ENCODE measurements at regions not wholly inside any gene's neighbourhood (a gene's known extent, or its start where the extent isn't known, plus 50 kb on each side); places are given as distances from the start of the nearest gene placed in this dataset.

GRCh38 chr3:59318881-59319280 is 269.1 kb upstream of the CFAP20DC start:
- Mint-ChIP-seq H3K9me3 (ENCODE audit: unreplicated experiment) (no peaks in the 10 kb centered on the region), H3K36me3 (ENCODE audit: low read depth, unreplicated experiment) (no peaks in the 10 kb centered on the region), H3K27ac (ENCODE audit: unreplicated experiment) (no peak overlapping the region), H3K27me3 (ENCODE audit: low read depth, unreplicated experiment) (no peaks in the 10 kb centered on the region), H3K4me1 (ENCODE audit: low read depth, unreplicated experiment) (peaks cover 9% of the 10 kb centered on the region), H3K4me3 (ENCODE audit: unreplicated experiment) (no peak overlapping the region)
- TF ChIP-seq, protein P1, sequence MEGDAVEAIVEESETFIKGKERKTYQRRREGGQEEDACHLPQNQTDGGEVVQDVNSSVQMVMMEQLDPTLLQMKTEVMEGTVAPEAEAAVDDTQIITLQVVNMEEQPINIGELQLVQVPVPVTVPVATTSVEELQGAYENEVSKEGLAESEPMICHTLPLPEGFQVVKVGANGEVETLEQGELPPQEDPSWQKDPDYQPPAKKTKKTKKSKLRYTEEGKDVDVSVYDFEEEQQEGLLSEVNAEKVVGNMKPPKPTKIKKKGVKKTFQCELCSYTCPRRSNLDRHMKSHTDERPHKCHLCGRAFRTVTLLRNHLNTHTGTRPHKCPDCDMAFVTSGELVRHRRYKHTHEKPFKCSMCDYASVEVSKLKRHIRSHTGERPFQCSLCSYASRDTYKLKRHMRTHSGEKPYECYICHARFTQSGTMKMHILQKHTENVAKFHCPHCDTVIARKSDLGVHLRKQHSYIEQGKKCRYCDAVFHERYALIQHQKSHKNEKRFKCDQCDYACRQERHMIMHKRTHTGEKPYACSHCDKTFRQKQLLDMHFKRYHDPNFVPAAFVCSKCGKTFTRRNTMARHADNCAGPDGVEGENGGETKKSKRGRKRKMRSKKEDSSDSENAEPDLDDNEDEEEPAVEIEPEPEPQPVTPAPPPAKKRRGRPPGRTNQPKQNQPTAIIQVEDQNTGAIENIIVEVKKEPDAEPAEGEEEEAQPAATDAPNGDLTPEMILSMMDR (IDR thresholded peaks at IDR 0.05; ENCODE audit: insufficient read depth, low read depth, low read length) = no peak
- TF ChIP-seq EZH2 (IDR thresholded peaks at IDR 0.05; ENCODE audit: insufficient read depth, low read length) = no peak
- Histone ChIP-seq H3K27ac (ENCODE audit: low read depth, low read length) (no peak overlapping the region), H3K79me2 (ENCODE audit: insufficient read depth, low read length) (no peaks in the 10 kb centered on the region), H3K36me3 (ENCODE audit: insufficient read depth, low read length) (no peaks in the 10 kb centered on the region), H3K4me1 (ENCODE audit: insufficient read depth, low read length) (no peaks in the 10 kb centered on the region), H3K27me3 (ENCODE audit: insufficient read depth, low read length) (no peaks in the 10 kb centered on the region), H3K4me3 (ENCODE audit: insufficient read depth, low read depth, low read length) (no peak overlapping the region), H3K9me3 (ENCODE audit: insufficient read depth, low read depth, low read length) (no peaks in the 10 kb centered on the region), H3K9ac (ENCODE audit: low read length) (no peak overlapping the region), H3K4me2 (ENCODE audit: low read length) (no peak overlapping the region), H2AFZ (ENCODE audit: low read depth, low read length) (no peak overlapping the region), H4K20me1 (ENCODE audit: insufficient read depth, low read length) (no peaks in the 10 kb centered on the region)
- DNase-seq (ENCODE audit: low read depth) (peak; percentile 52), FAIRE-seq (peak; percentile 32)

DNA sequence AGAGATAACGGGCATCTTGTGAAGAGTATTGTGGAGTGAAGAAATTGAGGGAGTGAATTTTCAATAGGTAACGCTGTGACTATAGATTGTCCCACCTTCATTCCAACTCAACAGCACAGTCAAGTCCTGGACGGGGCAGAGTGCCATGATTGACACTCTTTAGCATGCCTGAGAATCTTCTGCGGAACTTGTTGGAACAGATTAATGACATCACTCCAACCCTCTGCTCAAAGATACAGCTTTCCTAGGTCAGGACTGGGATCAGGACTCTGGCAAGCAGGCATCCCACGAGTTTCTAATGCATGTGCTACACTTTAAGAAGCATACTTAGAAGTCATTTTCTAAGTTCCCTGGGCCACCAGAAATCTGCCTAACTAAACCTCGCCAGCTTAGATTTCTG is 267.6 kb upstream of the CFAP20DC start:
- H3K4me1 ChIP-seq (ENCODE audit: insufficient read depth, low read length) = no peaks in the 10 kb centered on the region
- H3K9ac ChIP-seq (ENCODE audit: low read length) = no peak overlapping the region
- DNase-seq (ENCODE audit: low read depth) (no peak), FAIRE-seq (no peak)
- Mint-ChIP-seq H3K4me3 (ENCODE audit: unreplicated experiment) (no peak overlapping the region), H3K36me3 (ENCODE audit: low read depth, unreplicated experiment) (no peaks in the 10 kb centered on the region), H3K4me1 (ENCODE audit: low read depth, unreplicated experiment) (peaks cover 9% of the 10 kb centered on the region), H3K27ac (ENCODE audit: unreplicated experiment) (no peak overlapping the region), H3K9me3 (ENCODE audit: unreplicated experiment) (no peaks in the 10 kb centered on the region), H3K27me3 (ENCODE audit: low read depth, unreplicated experiment) (no peaks in the 10 kb centered on the region)
- no peak overlapping the region for H2AFZ ChIP-seq (ENCODE audit: low read depth, low read length)
- TF ChIP-seq, protein P1 (IDR thresholded peaks at IDR 0.05; ENCODE audit: insufficient read depth, low read depth, low read length) = no peak
- TF ChIP-seq EZH2 (IDR thresholded peaks at IDR 0.05; ENCODE audit: insufficient read depth, low read length) = no peak
- H3K4me3 ChIP-seq (ENCODE audit: insufficient read depth, low read depth, low read length) = no peak overlapping the region
- H3K27me3 ChIP-seq (ENCODE audit: insufficient read depth, low read length) = no peaks in the 10 kb centered on the region
- no peaks in the 10 kb centered on the region for H4K20me1 ChIP-seq (ENCODE audit: insufficient read depth, low read length)
- H3K79me2 ChIP-seq (ENCODE audit: insufficient read depth, low read length) = no peaks in the 10 kb centered on the region
- no peaks in the 10 kb centered on the region for H3K36me3 ChIP-seq (ENCODE audit: insufficient read depth, low read length)
- H3K27ac ChIP-seq (ENCODE audit: low read depth, low read length) = no peak overlapping the region
- no peak overlapping the region for H3K4me2 ChIP-seq (ENCODE audit: low read length)
- no peaks in the 10 kb centered on the region for H3K9me3 ChIP-seq (ENCODE audit: insufficient read depth, low read depth, low read length)

DNA sequence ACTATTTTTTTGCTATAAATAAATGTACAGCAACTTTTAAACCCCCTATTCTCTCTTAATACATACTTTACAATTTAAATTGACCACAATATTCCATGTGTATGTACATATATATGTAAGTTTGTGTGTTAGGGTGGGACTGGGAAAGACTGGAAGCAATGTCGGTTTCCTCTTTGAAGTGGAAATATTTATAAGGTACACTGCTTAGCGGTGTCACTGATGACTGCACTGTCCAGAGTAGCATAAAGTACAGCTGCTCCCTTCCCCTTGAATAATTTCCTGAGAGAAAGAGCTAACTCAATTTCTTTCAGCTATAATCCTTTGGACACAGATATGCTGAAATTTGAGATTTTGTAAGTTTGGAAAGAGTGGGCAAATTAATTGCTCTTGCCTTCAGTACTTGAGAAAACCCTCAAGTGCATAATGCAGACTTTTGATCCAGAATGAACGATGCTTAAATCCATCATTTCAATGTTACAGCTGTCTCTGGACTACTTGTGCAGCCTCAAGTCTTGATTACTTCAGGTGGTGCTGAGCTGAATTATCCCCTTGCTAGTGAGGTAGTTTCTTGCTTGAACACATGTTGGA is 267.0 kb upstream of the CFAP20DC start:
- Mint-ChIP-seq H3K27me3 (ENCODE audit: low read depth, unreplicated experiment) (no peaks in the 10 kb centered on the region), H3K4me3 (ENCODE audit: unreplicated experiment) (no peak overlapping the region), H3K9me3 (ENCODE audit: unreplicated experiment) (no peaks in the 10 kb centered on the region), H3K27ac (ENCODE audit: unreplicated experiment) (no peak overlapping the region), H3K36me3 (ENCODE audit: low read depth, unreplicated experiment) (no peaks in the 10 kb centered on the region), H3K4me1 (ENCODE audit: low read depth, unreplicated experiment) (peaks cover 9% of the 10 kb centered on the region)
- Histone ChIP-seq H3K4me3 (ENCODE audit: insufficient read depth, low read depth, low read length) (no peak overlapping the region), H3K9me3 (ENCODE audit: insufficient read depth, low read depth, low read length) (no peaks in the 10 kb centered on the region), H3K4me2 (ENCODE audit: low read length) (no peak overlapping the region), H4K20me1 (ENCODE audit: insufficient read depth, low read length) (no peaks in the 10 kb centered on the region), H3K4me1 (ENCODE audit: insufficient read depth, low read length) (no peaks in the 10 kb centered on the region), H3K36me3 (ENCODE audit: insufficient read depth, low read length) (no peaks in the 10 kb centered on the region), H3K79me2 (ENCODE audit: insufficient read depth, low read length) (no peaks in the 10 kb centered on the region), H2AFZ (ENCODE audit: low read depth, low read length) (no peak overlapping the region), H3K27me3 (ENCODE audit: insufficient read depth, low read length) (no peaks in the 10 kb centered on the region), H3K9ac (ENCODE audit: low read length) (no peak overlapping the region), H3K27ac (ENCODE audit: low read depth, low read length) (no peak overlapping the region)
- no peak for FAIRE-seq
- no peak for DNase-seq (ENCODE audit: low read depth)
- TF ChIP-seq, protein P1 (IDR thresholded peaks at IDR 0.05; ENCODE audit: insufficient read depth, low read depth, low read length) = no peak
- TF ChIP-seq EZH2 (IDR thresholded peaks at IDR 0.05; ENCODE audit: insufficient read depth, low read length) = no peak
